ENCODE measurements at regions not wholly inside any gene's neighbourhood (a gene's known extent, or its start where the extent isn't known, plus 50 kb on each side); places are given as distances from the start of the nearest gene placed in this dataset.

- no peak overlapping the region for H3K9ac ChIP-seq (ENCODE audit: insufficient read depth in 1 of 2, low read depth in 2 of 2, low read length in 2 of 2)
- 0% methylated on average over 1 of the region's 1 CpG for WGBS (ENCODE audit: insufficient coverage, low coverage, missing lambda C conversion rate)
- ChIA-PET CTCF (ENCODE audit: low intra/inter-chr PET ratio) (no interaction called here), POLR2A (no interaction called here)
- H3K9me3 ChIP-seq (replicated peaks; ENCODE audit: control insufficient read depth, insufficient read depth, low read depth, low read length), result no peaks in the 10 kb centered on the region
- intact Hi-C loops (cut with micrococcal nuclease), result no loop called here
- H2AFZ ChIP-seq (ENCODE audit: low read depth, low read length), result no peak overlapping the region
- no peaks in the 10 kb centered on the region for H3K79me2 ChIP-seq (ENCODE audit: control insufficient read depth, insufficient read depth, low read length)
- DNase-seq (ENCODE audit: extremely low read depth in 1 of 4, low spot score in 3 of 4) (no peak), FAIRE-seq (no peak), ATAC-seq (no peak)
- H3K27me3 ChIP-seq (ENCODE audit: control insufficient read depth in 2 of 2, insufficient read depth in 2 of 2, low read length in 2 of 2), result no peaks in the 10 kb centered on the region
- H3K27ac ChIP-seq (ENCODE audit: extremely low read depth, low read depth, low read length), result no peak overlapping the region
- no TSS peak for BruUV-seq (replicated peaks)
- H3K9me1 ChIP-seq (ENCODE audit: control insufficient read depth, insufficient read depth, low read length), result no peaks in the 10 kb centered on the region
- in situ Hi-C loops (cut with MboI), result no loop called here
- TF ChIP-seq RUNX1 (IDR thresholded peaks at IDR 0.05; ENCODE audit: low read depth), result no peak
- TF ChIP-seq ZNF584 (CRISPR knock-in tag; IDR thresholded peaks at IDR 0.05; ENCODE audit: low read depth), result no peak
- no peak for TF ChIP-seq TEAD4 (IDR thresholded peaks at IDR 0.05; ENCODE audit: low read length)
- TF ChIP-seq TEAD4 (CRISPR knock-in tag; IDR thresholded peaks at IDR 0.05; ENCODE audit: borderline replicate concordance), result no peak
- no peak for TF ChIP-seq E2F6 (IDR thresholded peaks at IDR 0.05; ENCODE audit: borderline replicate concordance in 1 of 2, extremely low read depth in 1 of 2, insufficient read depth in 1 of 2, insufficient read length in 1 of 2, low read depth in 1 of 2, low read length in 1 of 2, poor library complexity in 1 of 2, severe bottlenecking in 1 of 2)
- no peak for TF ChIP-seq ZNF253 (CRISPR knock-in tag; conservative IDR thresholded peaks at IDR 0.05)
- TF ChIP-seq ARID3A (IDR thresholded peaks at IDR 0.05; ENCODE audit: borderline replicate concordance, low read depth, low read length), result no peak
- no peak for TF ChIP-seq ASH1L (IDR thresholded peaks at IDR 0.05; ENCODE audit: borderline replicate concordance, low read depth, partially characterized antibody)
- no peak for TF ChIP-seq NFE2 (IDR thresholded peaks at IDR 0.05; ENCODE audit: low read depth)
- no peak overlapping the region for H3K4me3 ChIP-seq
- H3K4me2 ChIP-seq (ENCODE audit: insufficient read depth, low read length), result no peak overlapping the region
- no peaks in the 10 kb centered on the region for H3K36me3 ChIP-seq (ENCODE audit: control insufficient read depth, insufficient read depth, low read length)
- H4K20me1 ChIP-seq (replicated peaks; ENCODE audit: control insufficient read depth, insufficient read depth, low read length), result no peaks in the 10 kb centered on the region
- no peaks in the 10 kb centered on the region for H3K4me1 ChIP-seq (replicated peaks in 1 of 2; ENCODE audit: control insufficient read depth in 2 of 2, insufficient read depth in 2 of 2, low read length in 2 of 2)
Measured at GRCh38 chr18:54076166-54076565, 148.3 kb downstream of the MBD2 start.

All from K562 (cell line).